NCI-H1092 treated with DMSO at 0.1 percent for 48 hours (cell line): ENCODE measurements at regions not wholly inside any gene's neighbourhood (a gene's known extent, or its start where the extent isn't known, plus 50 kb on each side); places are given as distances from the start of the nearest gene placed in this dataset.

Experiments used
- DNase-seq: peaks from one replicate; lab custom pipeline; 2025; lab: John Stamatoyannopoulos, UW

DNA sequence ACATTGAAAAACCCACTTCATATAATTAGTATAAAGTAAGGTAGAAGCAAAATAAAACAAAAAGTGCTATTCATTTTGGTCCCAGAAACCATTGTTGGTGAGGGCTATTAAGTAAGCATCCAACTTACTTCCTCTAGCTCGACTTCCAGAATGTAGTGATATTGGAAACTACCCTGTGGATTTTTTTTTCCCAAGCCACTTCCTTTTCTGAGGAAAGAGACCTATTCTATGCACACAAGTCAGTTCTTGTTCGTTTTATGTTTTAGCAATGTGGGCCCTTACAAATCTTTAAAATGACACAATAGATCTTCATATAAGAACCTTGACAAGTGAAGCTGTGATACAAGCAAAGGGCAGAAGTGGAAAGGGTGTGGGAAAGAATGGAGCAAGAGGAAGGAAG, 402.0 kb upstream of the TBL1XR1 start:
- DNase-seq: no peak

DNA sequence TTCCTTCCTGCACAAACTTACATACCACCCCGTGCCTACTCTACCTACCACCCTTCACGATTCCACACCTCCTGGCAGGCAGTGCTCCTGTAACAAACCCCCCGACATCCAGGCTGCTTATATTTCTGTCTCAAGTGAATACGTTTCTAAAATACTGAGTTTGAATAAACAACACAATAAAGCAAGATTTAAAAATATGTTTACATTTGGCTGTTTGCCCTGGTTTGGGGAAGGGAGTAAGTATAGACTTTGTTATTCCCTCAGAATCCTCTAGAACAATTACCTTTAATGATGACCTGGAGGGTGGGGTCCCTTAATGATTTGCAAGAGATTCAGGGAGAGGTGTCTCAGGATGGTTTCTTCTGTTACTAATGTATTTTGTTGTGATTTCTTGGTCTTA, 402.6 kb upstream of the TBL1XR1 start:
- no peak for DNase-seq

DNA sequence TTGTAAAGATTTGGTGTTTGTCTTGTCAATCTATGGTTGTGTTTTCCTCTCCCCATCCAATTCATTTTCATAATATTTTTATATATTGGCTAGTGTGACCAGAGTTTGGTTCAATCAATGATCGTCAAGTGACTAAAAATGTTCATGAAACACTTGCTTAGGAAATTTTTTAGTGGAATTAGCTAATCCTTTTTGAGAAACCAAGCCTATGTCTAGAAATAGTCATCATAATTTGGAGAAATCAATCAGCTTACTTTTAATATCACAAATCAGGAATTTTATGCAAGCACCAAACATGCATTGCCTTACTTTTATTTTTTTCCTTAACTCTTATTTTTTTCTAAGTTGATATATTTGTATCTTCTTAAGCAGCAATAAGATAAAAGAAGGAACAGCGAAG, 403.1 kb upstream of the TBL1XR1 start:
- no peak for DNase-seq

DNA sequence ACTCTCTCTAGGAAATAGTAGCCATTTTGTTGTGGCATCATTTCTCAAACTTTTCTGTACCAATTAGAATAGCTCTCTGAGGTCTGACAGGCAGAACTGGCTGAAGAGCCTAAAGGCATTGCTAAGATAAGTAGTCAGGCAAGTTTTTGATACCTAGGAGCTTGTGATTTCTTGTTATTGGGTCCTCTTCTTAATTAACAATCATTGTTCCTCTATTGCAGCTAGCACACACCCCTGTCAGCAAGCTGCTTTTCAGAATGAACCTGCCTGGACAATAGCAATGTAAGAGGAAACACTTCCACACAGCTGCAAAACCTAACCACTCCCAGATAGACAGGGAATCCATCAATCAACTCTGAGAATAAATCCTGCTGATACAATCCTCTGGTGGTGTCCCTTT, 403.9 kb upstream of the TBL1XR1 start:
- DNase-seq: no peak

DNA sequence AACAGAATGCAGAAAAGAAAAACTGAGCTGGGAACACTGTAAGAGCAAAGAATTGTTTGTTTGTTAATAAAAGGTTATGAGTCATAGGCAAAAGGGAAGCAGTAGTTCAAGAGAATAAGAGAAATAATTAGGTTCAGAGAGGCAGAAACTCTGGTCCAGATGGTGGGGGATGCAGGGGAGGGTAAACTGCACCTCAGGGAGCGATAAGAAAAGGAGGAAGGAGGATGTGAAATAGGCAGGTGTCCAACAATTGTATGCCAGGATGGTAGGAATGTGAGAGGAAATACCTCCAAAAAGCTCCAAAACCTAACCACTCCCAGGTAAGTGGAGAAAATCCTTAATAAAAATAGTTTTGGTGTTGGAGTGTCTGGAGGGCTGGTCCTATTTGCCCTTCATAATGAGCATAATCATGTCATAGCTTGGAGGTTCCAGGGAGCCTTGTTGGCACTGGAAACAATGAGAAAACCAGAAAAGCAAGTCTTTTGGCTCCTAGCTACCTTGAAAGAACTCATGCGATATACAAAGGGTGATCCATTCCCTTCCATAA, 405.4 kb upstream of the TBL1XR1 start:
- DNase-seq: peak; percentile 37

DNA sequence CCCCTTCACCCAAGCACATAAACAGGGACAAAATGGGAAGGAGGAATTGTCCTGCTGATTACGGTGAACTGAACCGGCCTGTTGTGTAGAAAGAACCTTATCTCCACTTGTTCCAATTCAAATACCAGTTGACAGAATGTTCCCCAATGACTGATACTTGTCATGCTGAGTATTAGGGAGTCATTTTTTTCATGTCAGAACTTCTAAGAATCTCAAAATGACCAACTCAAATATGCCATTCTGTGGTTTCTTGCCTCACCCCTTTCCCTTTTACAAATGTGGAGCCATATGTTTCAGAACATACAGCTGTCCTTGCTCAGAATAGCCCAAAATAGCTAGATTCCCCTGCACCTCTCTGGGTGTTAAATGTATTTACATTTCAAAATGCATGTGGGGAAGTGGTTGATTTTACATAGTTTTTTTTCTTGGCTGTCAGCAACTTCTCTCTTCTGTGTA, 405.9 kb upstream of the TBL1XR1 start:
- DNase-seq: no peak

DNA sequence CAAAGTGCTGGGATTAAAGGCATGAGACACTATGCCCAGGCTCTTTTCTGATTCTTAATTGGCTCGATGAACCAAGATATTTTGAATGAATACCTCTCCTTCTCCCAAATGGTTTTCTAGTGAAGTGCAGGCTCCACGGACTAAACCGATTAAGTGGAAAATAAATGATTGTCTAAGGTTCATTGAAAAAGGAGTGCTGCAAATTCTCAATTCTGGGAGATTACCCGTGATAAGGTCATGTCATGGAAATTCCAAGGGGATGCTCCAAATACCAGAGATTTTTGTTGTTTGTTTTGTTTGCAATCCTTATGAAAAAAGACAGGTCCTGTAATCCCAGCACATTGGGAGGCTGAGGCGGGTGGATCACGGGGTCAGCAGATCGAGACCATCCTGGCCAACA, 406.9 kb upstream of the TBL1XR1 start:
- no peak for DNase-seq

DNA sequence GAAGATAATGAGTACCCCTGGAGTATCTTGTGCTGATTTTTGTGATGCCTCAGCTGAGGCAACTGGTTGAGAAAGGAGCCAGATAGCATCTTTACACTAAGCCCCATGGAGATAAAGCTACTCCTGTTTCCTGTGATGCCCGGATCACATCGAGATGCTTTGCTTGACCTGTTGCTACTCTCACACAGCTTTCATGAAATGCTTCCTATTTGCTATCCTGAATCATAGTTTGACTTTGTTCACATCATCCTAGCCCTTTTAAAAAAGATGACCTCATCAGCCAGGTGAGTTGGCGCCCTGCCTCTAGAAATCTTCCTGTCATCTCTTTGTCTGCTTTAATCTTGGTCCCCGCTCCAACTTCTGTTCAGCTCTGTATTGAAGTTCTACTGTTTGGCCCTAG, 409.6 kb upstream of the TBL1XR1 start:
- DNase-seq: peak; percentile 33

DNA sequence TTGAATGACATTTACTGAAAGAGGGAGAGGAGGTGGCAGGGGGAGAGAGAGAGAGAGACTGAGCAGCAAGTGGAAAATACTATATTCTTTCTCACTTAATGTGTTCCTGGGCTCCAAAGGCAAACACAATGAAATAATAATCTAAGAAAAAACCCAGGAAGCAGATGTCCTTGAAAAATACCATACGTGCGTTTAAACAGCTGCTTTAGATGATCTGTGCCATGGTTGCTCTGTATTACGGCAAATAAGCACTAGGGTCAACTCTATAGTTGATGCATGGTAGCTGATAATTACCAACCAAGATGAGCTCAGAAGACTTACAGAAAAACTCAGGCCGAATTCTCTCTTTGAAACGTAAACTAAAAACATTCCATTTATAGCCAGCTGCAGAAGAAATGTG, 410.3 kb upstream of the TBL1XR1 start:
- DNase-seq: peak; percentile 59

DNA sequence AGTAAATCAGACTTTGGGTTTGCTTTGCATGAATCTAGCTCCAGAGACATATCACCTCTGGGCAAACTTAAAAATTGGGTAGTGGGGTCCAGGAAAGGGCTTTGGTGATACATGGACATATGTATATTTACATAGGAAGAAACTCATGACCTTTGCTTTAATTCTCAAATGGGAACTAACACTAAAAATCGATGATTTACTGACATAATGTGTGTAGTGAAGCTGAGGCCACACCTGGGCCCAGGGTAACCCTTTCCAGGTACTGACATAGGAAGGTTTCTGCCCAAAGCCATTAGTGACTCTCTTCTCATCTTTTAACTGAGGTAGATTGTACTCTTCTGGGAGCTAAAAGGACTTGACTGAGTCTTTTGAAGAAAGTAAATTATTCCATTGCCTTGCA, 411.2 kb upstream of the TBL1XR1 start:
- no peak for DNase-seq

DNA sequence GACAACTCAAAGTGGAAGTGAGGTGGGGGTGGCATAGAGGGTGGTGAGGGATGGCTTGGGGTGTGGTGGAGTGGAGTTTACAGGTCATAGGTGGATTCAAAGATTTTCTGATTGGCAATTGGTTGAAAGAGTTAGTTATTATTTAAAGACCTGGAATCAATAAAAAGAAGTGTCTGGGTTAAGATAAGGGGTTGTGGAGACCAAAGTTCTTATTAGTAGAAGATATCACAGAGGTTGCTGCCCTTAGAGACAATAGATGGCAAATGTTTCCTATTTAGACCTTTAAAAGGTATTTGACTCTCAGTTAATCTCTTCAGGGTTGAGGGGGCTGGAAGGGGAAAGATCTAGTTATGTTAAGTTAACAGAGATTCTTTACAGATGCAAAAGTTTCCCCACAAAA, 412.3 kb upstream of the TBL1XR1 start:
- DNase-seq: no peak

DNA sequence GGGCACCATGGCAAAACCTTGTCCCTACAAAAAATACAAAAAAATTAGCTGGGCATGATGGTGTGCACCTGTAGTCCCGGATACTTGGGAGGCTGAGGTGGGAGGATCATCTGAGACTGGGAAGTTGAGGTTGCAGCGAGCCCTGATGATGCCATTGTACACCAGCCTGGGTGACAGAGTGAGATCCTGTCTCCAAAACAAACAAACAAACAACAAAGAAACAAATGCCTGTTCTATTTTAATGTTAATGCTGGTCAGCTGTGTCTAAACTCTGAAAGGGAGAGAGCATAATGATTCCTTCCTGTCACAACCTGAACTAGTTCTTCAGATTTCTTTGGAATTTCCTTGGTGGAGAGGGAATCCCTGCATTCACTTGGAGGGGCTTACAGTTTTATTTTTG, 413.0 kb upstream of the TBL1XR1 start:
- no peak for DNase-seq

DNA sequence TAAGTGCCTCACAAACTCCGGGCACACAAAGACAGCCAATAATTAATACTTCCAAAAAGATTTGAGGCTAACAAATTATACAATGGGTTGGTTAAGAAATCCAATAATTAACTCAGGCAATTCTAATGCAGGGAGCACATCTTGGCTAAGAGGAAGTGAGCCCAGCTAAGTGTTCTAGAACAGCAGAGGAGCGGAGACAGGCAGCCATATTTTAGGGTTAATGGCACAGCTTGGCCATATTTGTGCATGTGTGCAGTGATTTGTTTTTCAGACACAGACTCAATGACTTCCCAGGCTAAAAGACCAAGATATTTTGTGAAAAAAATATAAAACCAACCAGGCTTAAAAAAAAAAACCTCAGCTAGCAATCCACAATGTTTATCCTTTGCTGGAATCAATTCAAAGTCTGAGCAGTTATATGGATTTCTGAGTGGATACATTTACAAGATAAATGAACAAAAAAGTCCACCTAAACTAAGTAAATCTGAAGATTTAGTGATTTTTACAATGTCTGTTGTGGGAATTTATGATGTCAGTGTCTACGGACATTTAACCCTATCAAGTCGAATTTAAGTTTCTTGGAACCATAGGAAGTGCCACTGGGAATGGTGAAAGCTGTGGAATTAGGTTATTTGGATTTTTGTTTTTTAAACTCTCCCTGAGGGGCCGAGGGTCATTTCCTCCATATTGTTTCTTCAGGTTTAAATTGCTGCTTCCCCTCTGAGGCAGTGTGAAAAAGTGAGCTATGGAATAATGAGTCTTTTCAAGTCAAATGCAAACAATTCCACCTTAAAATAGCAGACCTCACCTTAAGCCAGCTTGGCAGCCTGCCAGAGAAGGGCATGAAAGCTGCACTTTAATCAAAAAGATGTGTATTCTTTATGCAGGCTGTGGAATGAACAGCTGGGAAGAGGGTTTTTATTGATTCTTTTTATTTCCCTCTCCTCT, 413.7 kb upstream of the TBL1XR1 start:
- peak; percentile 91 for DNase-seq

DNA sequence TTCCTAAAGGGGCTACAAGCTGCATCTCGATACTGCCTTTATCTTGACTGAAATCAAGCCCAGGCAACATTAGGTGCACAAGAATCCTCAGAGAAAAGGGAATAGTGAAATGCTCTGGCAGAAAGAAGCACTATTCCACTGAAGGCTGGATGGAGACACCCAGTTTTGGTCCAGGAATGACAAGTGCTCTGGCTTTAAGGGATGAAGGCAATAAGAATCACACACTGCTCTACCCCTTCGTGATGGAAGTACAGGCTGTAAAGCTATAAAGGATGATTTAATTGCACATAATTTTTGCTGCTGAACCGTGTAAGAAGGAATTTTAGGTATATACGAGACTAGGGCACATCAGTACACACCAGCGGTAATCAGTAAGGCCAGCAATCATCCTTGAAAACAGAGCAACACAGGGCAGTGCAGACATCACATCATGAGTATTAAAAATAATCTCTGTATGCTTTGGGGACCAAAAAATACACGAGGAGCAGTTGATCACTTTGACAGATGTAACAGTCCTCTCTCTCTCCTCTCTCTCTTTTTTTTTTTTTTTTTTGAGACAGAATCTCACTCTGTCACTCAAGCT, 414.6 kb upstream of the TBL1XR1 start:
- DNase-seq: peak; percentile 62

DNA sequence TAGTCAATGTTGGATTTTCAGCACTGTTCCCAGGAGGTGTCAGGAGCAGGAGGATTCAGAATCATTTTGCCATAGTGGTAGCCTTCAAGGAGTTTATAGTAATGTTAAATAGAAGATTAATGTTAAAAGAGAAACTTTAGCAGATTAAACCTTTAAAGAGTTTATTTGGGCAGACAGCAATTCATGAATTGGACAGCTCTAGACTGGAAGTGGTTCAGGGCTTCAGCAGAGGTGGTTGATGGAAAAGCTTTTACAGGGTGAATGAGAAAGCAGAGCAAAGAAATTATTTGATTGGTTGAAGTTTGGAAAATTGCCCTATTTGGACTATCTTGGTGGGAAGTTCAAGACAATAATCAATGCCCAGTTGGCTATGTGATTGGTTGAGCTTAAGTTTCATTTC, 416.6 kb upstream of the TBL1XR1 start:
- no peak for DNase-seq

DNA sequence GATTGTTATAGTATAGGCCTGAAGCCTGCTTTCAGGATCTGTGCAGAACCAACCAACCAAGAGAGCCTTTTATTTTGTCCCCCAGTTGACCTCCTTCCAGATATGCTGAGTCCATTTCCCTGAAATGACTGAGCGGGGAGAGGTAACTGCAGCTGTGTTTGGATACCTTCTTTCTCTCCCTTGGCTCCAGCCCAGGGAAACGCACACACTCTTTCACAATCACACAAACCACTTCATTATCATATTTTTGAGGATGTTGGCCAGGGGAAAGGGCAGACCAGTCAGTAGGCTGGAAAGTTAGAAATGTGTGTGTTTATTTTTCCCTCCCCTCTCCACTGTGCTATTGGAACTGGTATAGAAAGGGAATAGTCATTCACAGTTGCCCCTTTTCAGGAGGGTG, 417.7 kb upstream of the TBL1XR1 start:
- DNase-seq: peak; percentile 97

DNA sequence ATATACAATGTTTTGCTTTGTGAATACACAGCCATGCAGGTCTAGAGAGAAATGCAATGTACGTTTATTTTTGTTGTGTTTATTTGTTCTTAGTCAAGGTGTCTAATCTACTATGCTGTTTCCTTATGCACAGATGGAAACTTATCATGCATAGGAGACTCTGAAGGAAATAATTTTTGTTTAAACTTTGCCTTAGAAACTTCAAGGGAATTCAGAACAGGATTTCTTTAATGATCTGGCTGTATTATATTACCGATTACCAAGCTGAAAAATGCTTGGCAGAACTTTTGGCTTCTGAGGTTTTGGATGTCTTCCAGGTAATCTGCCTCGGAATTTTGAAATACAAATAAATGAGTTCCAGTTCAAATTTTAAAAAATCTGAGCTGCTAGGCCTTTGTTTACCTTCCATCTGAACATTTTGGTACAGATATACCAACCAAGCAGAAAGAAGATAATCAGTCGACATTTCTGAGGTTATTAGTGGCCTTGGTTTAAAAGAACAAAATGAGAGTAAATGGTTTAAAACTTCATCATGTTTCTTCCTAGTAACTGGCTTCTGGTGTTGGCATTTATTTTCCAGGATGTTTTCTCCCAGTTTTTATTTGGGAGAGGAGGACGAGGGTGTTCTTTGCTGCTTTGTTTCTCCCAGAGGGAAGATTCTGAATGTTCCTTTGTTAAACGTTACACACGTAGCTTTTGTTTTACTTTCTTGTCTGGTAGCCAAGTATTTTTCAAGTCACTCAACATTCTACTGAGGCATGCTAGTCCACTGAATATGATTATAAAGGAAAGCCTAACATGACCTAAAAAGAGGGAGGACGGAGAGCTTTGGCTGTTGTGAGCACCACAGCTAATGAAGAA, 421.8 kb upstream of the TBL1XR1 start:
- no peak for DNase-seq

DNA sequence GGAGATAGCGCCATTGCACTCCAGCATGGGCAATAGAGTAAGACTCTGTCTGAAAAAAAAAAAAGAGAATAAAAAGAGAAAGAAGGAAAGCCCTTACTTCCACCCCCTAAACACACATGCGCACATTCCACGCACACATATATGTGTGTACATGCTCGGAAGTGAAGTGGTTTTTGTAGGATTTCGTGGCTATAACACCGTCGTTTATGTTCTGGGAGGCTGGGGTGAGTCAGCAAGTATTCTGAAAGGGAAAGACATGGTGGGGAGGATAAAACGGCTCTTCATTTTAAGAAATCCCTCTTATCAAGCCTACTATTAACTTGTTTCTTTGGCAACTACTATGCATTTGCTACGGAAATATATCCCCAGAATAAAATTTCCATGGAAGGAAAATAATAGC, 422.8 kb upstream of the TBL1XR1 start:
- no peak for DNase-seq

DNA sequence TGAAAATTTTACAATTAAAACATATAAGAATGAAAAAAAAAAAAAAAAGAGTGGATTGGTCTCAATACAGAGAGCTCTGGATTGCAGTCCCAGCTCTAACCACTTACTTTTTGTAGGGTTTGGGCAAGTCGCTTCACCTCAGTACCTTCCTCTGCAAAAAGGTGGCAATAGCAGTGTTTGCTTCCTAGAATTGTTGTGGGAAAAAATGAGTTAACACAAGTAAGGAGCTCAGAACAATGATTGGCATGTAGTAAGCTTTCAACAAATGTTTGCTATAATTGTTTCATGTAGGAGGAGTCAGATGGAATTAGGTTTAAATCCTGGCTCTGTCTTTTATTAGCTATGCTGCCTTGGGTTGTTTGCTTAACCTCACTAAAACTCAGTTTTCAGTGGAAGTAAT, 425.2 kb upstream of the TBL1XR1 start:
- DNase-seq: no peak

DNA sequence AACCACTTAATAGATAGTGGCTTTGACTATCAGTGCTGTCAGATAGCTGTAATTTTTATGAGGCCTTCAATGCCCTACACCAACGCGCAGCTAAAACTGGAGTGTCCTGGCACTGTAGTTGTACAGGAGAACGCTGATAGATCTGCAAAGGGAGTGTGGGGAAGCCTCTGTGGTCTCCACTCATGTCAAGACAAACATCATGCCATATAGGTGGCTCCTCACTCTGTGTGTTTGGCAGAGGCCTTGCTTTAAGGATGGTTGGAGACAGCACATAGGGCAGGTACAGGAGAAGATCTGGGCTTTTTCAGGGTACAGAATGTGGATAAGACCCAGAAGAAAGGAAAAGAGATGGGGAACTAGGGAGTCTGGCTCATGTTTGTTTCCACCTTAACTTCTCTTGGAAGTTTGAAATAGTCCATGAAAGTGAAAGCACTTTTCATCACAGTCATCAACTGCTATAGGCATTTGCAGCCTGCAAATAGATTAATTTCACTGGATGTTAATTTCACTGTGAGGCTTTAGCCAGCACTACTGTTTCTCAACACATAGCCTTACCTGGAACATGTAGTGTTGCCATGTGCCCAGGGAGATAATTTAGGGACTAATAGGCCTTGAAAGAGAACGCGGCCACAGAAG, 425.8 kb upstream of the TBL1XR1 start:
- DNase-seq: no peak

DNA sequence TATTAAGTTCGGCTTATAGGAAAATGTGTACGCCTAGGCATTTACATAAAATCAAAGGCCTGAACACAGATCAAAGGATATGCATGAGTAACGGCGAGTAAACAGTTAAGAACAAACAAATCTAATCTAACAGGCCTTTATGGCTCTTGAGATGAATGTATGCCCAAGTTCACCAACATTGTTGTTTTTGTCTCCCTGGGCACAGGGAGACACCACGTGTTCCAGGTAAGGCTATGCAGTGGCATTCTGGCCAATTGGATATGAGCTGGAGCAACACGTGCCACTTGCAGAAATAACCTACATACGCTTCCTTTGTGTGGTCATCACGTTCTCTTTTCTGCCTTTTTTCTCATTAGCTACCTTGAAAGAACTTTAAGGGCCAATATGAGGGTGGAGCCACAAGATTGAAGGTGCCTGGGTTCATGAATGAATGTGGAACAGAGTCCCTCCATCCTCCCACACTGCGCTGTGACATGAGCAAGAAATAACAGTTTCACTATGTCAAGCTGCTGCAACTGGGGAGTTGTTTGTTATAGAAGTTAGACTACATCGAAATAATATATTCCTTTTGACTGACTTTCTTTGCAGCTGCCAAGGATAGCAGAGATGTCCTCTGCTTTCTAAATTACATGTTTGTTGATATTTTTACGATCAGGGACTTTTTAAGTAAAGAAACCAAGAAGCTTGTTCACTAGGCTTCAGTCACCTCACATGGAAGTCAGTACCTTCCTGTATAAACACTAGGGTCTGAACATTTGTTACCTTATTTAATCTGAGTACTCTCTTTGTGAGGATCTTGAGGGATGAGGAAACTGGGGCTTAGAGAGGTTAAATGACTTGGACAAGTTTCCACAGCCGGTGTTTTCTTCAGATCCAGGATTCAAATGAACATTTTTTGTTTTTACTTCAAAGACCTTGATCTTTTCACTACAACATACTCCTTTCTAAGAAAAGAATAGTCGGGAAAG, 427.5 kb upstream of the TBL1XR1 start:
- DNase-seq: no peak
